A549 (cell line): ENCODE measurements at regions not wholly inside any gene's neighbourhood (a gene's known extent, or its start where the extent isn't known, plus 50 kb on each side); places are given as distances from the start of the nearest gene placed in this dataset.
A peak's percentile ranks its signal among the peaks of the same experiment; 100 is the strongest.

Source experiments
- ATAC-seq, 2 experiments: fragments of 200-7000 bp in 1 of 2; fragments of >200 bp in 1 of 2; cut with Nextera tagmentation in 1 of 2; cut with Tn5 transposase in 1 of 2; 3 replicates each; pipeline versions ENCODE4 v1.8.0 to v1.9.1; 2018 to 2020; ENCODE audit warnings: mild to moderate bottlenecking in 1 of 2, moderate library complexity in 1 of 2
- CTCF ChIA-PET: fragments of 300-600 bp; sonication (Branson Sonifier 250); formaldehyde crosslinking; extraction: SDS; loops from one replicate; lab custom pipeline; 2021; ENCODE audit warnings: antibody characterized with exemption, inconsistent platforms; lab: Yijun Ruan, JAX
- POLR2A ChIA-PET: fragments of 350-600 bp; formaldehyde crosslinking; extraction: SDS; loops from one replicate; lab custom pipeline; 2021; ENCODE audit warnings: antibody characterized with exemption, inconsistent platforms; lab: Yijun Ruan, JAX
- DNase-seq, 2 experiments: peaks; one replicate each; pipeline versions ENCODE4 v3.0.0 to v3.0.0-alpha.2; 2011 to 2016; ENCODE audit warnings: low read depth in 1 of 2, low spot score in 1 of 2
- FAIRE-seq: peaks from 2 replicates; lab custom pipeline; 2011; peaks lifted over from hg19 to GRCh38; lab: Jason Lieb, UNC
- H3K27ac ChIP-seq, 2 experiments: fragments of >200 bp; sonication (Bioruptor Twin); formaldehyde crosslinking; 3 replicates each; pipeline ENCODE4 v1.5.1; 2016 to 2017
- H3K4me1 ChIP-seq: fragments of >200 bp; sonication (Bioruptor Twin); formaldehyde crosslinking; 3 replicates; pipeline ENCODE4 v1.6.1; 2016
- H3K4me2 ChIP-seq: fragments of >200 bp; sonication (Bioruptor Twin); formaldehyde crosslinking; 3 replicates; pipeline ENCODE4 v1.6.1; 2016
- H3K4me3 ChIP-seq: fragments of >200 bp; sonication (Bioruptor Twin); formaldehyde crosslinking; 3 replicates; pipeline ENCODE4 v1.5.1; 2016
- H3K9me3 ChIP-seq: fragments of >200 bp; sonication (Bioruptor Twin); formaldehyde crosslinking; 3 replicates; pipeline ENCODE4 v1.6.1; 2016
- CBX2 ChIP-seq: fragments of 200-600 bp; sonication (generic); IDR thresholded peaks from 2 replicates; pipeline ENCODE4 v1.6.1; 2016; ENCODE audit warnings: low read depth, mild to moderate bottlenecking, borderline replicate concordance
- CEBPB ChIP-seq, 2 experiments: fragments of >200 bp in 1 of 2; sonication (Bioruptor Twin) in 1 of 2; formaldehyde crosslinking in 1 of 2; IDR thresholded peaks; 2 replicates each; pipeline ENCODE4 v1.6.1; 2012 to 2016
- CTCF ChIP-seq: fragments of >200 bp; sonication (Bioruptor Twin); formaldehyde crosslinking; IDR thresholded peaks from 3 replicates; pipeline ENCODE4 v1.5.1; 2016
- HOXA7 ChIP-seq: fragments of 250-450 bp; sonication (Bioruptor Pico); IDR thresholded peaks from 2 replicates; pipeline ENCODE4 v1.5.0; 2020; ENCODE audit warnings: mild to moderate bottlenecking, moderate library complexity
- HOXB13 ChIP-seq: fragments of 250-450 bp; sonication (Bioruptor Pico); IDR thresholded peaks from 2 replicates; pipeline ENCODE4 v1.5.0; 2020; ENCODE audit warnings: low read depth, mild to moderate bottlenecking, moderate library complexity
- HOXB5 ChIP-seq: fragments of 250-450 bp; sonication (Bioruptor Pico); IDR thresholded peaks from 2 replicates; pipeline ENCODE4 v1.5.0; 2020; ENCODE audit warnings: mild to moderate bottlenecking, moderate library complexity
- JUNB ChIP-seq: fragments of >200 bp; sonication (Bioruptor Twin); formaldehyde crosslinking; IDR thresholded peaks from 2 replicates; pipeline ENCODE4 v1.6.1; 2016
- MAFK ChIP-seq: fragments of 450-650 bp; IDR thresholded peaks from 2 replicates; pipeline ENCODE4 v1.6.1; 2014; ENCODE audit not compliant: partially characterized antibody
- MYC ChIP-seq: IDR thresholded peaks from 2 replicates; pipeline ENCODE4 v1.6.1; 2012; ENCODE audit warnings: mild to moderate bottlenecking, inconsistent platforms, low read length, improper control_type of control experiment, borderline replicate concordance
- NR3C1 ChIP-seq: fragments of >200 bp; sonication (Bioruptor Twin); formaldehyde crosslinking; IDR thresholded peaks from 3 replicates; pipeline ENCODE4 v1.6.1; 2017
- PBX3 ChIP-seq: IDR thresholded peaks from 2 replicates; pipeline ENCODE4 v1.6.1; 2012
- POLR2A ChIP-seq: IDR thresholded peaks from 2 replicates; pipeline ENCODE4 v1.6.1; 2012; ENCODE audit warnings: mild to moderate bottlenecking, low read length
- RAD21 ChIP-seq, 2 experiments: fragments of >200 bp in 1 of 2; sonication (Bioruptor Twin) in 1 of 2; formaldehyde crosslinking in 1 of 2; IDR thresholded peaks in 1 of 2; conservative IDR thresholded peaks in 1 of 2; 2 replicates in 1 of 2; 3 replicates in 1 of 2; pipeline ENCODE4 v1.6.1; 2012 to 2018; ENCODE audit warnings: inconsistent platforms in 1 of 2
- RFX5 ChIP-seq: fragments of 450-650 bp; IDR thresholded peaks from 2 replicates; pipeline ENCODE4 v1.7.1; 2014; ENCODE audit warnings: antibody characterized with exemption, mild to moderate bottlenecking, moderate library complexity
- SMC3 ChIP-seq: fragments of >200 bp; sonication (Bioruptor Twin); formaldehyde crosslinking; IDR thresholded peaks from 3 replicates; pipeline ENCODE4 v1.6.1; 2018; ENCODE audit warnings: inconsistent platforms
- WGBS: methylation state at CpG from one replicate; pipeline ENCODE4 v1.1.6; 2017; ENCODE audit errors: missing lambda C conversion rate; 5-methylcytosine and 5-hydroxymethylcytosine counted together
- TF ChIP-seq, protein P1 (sequence below): IDR thresholded peaks from 2 replicates; pipeline ENCODE4 v1.6.1; 2012
- TF ChIP-seq, protein P2 (sequence below): fragments of 450-650 bp; IDR thresholded peaks from 2 replicates; pipeline ENCODE4 v1.6.1; 2014; ENCODE audit warnings: antibody characterized with exemption

DNA sequence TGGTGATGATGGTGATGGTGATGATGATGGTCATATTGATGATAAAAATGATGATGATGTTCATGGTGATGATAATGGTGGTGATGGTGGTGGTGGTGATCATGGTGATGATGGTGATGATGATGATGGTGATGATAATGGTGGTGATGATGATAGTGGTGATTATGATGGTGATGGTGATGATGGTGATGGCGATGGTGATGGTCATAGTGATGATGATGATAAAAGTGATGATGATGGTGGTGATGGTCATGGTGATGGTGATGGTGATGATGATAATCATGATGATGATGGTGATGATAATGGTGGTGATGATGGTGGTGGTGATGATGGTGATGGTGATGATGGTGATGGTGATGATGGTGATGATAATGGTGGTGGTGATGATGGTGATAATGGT lies 478.7 kb downstream of the TYW1 start:
- Histone ChIP-seq H3K9me3 (no peaks in the 10 kb centered on the region), H3K4me1 (no peaks in the 10 kb centered on the region), H3K4me2 (no peak overlapping the region), H3K27ac (no peak overlapping the region), H3K4me3 (no peak overlapping the region)
- no peak for FAIRE-seq
- no peak for TF ChIP-seq MAFK
- no peak for TF ChIP-seq CEBPB (IDR thresholded peaks at IDR 0.05)
- no peak for TF ChIP-seq HOXB13 (CRISPR knock-in tag)
- no peak for TF ChIP-seq POLR2A
- TF ChIP-seq MYC, result no peak
- TF ChIP-seq, protein P1, sequence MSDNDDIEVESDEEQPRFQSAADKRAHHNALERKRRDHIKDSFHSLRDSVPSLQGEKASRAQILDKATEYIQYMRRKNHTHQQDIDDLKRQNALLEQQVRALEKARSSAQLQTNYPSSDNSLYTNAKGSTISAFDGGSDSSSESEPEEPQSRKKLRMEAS, result no peak
- TF ChIP-seq, protein P2, sequence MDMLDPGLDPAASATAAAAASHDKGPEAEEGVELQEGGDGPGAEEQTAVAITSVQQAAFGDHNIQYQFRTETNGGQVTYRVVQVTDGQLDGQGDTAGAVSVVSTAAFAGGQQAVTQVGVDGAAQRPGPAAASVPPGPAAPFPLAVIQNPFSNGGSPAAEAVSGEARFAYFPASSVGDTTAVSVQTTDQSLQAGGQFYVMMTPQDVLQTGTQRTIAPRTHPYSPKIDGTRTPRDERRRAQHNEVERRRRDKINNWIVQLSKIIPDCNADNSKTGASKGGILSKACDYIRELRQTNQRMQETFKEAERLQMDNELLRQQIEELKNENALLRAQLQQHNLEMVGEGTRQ, result no peak
- TF ChIP-seq SMC3, result no peak
- TF ChIP-seq NR3C1, result no peak
- no peak for TF ChIP-seq HOXB5
- no peak for TF ChIP-seq PBX3
- WGBS, result 0% methylated on average over 1 of the region's 1 CpG
- ChIA-PET CTCF (interaction anchor here (0.6 kb wide), 1 partner anchor 224 kb away, joined by 5 read pairs; no protein-coding TSS in a partner anchor), POLR2A (no interaction called here)
- no peak for ATAC-seq
- DNase-seq, result no peak

GRCh38 chr7:67478066-67478465 lies 481.4 kb downstream of the TYW1 start:
- H3K4me3 ChIP-seq, result no peak overlapping the region
- DNase-seq (no peak), ATAC-seq (no peak), FAIRE-seq (no peak)
- TF ChIP-seq, protein P1, result no peak
- TF ChIP-seq HOXA7 (no peak), RFX5 (no peak)
- POLR2A ChIA-PET, result no interaction called here
- CTCF ChIA-PET, result no interaction called here
- H3K4me2 ChIP-seq, result no peak overlapping the region
- H3K9me3 ChIP-seq, result no peaks in the 10 kb centered on the region
- no peaks in the 10 kb centered on the region for H3K4me1 ChIP-seq
- no peak overlapping the region for H3K27ac ChIP-seq
- WGBS, result 38% methylated on average over 3 of the region's 6 CpGs

DNA sequence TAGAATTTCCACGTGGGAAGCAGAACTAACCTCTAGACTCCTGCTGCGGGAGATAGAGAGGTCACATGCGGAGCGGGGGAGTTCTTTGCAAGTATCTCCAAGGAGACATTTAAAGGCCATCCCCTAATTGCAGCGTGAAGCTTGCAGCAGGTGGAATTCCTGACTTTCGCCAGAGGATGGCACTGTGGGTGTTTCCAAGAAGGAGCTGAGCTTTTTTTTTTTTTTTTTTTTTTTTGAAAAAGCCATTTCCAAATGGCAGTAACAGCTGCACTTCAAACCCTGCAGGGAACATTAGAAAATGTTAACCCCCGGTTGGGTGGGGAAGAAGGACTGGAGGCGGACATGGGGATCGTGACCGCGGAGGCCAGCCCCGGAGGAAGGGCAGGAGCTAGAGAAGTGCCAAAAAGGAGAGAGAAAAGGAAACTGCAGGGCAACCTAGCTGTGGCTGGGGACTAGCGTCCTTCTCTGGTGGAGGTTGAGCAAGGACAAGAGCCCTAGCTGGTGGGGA lies 487.7 kb downstream of the TYW1 start:
- POLR2A ChIA-PET, result no interaction called here
- Histone ChIP-seq H3K4me2 (peak overlapping the region; percentile 61), H3K4me3 (peak overlapping the region; percentile 5; the same call in 1 of the 3 replicates)
- WGBS, result 2% methylated on average over 13 of the region's 13 CpGs
- TF ChIP-seq CTCF, result peak; percentile 83
- TF ChIP-seq JUNB, result no peak
- peak; percentile 81 to 83 for TF ChIP-seq RAD21 (conservative IDR thresholded peaks at IDR 0.05 in 1 of 2, IDR thresholded peaks at IDR 0.05 in 1 of 2)
- TF ChIP-seq CBX2, result no peak
- TF ChIP-seq SMC3, result peak; percentile 67
- TF ChIP-seq, all 56 proteins: peak for 3
- DNase-seq, result peak; percentile 64 to 72
- Histone ChIP-seq H3K9me3 (no peaks in the 10 kb centered on the region), H3K4me1 (0 out of 3 replicates have a peak, but pooled peaks cover 3% of the 10 kb centered on the region), H3K27ac (0 out of 6 replicates have a peak overlapping the region, but pooled peaks of 1 of the 2 experiments have one; percentile 29)
- no peak for FAIRE-seq
- peak; percentile 55 to 78; a peak in 4 of 6 replicates for ATAC-seq
- CTCF ChIA-PET, result interaction anchor here (0.5 to 2.2 kb wide), 13 partner anchors 10 to 662 kb away, joined by 3 to 7 read pairs (median 4); no protein-coding TSS in a partner anchor
